ENCODE measurements at regions not wholly inside any gene's neighbourhood (a gene's known extent, or its start where the extent isn't known, plus 50 kb on each side); places are given as distances from the start of the nearest gene placed in this dataset.

- no peak overlapping the region for H3K27ac ChIP-seq (ENCODE audit: extremely low read length, insufficient read depth, low read length)
- ChIA-PET CTCF (ENCODE audit: low intra/inter-chr PET ratio, low total read pairs) (no interaction called here), POLR2A (no interaction called here)
- H3K4me1 ChIP-seq (ENCODE audit: insufficient read depth, low read length): no peaks in the 10 kb centered on the region
- H3K36me3 ChIP-seq (replicated peaks in 1 of 2; ENCODE audit: control insufficient read depth in 1 of 2, insufficient read depth in 2 of 2, low read length in 2 of 2): no peaks in the 10 kb centered on the region
- no peaks in the 10 kb centered on the region for H4K20me1 ChIP-seq (ENCODE audit: insufficient read depth, low read length)
- H3K9ac ChIP-seq (ENCODE audit: insufficient read depth, low read depth, low read length): no peak overlapping the region
- TF ChIP-seq, protein P1, sequence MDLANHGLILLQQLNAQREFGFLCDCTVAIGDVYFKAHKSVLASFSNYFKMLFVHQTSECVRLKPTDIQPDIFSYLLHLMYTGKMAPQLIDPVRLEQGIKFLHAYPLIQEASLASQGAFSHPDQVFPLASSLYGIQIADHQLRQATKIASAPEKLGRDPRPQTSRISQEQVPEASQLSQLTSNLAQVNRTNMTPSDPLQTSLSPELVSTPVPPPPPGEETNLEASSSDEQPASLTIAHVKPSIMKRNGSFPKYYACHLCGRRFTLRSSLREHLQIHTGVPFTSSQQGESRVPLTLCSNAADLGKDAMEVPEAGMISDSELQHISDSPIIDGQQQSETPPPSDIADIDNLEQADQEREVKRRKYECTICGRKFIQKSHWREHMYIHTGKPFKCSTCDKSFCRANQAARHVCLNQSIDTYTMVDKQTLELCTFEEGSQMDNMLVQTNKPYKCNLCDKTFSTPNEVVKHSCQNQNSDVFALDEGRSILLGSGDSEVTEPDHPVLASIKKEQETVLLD (CRISPR knock-in tag; IDR thresholded peaks at IDR 0.05; ENCODE audit: low read depth): no peak
- TF ChIP-seq SP2 (CRISPR knock-in tag; IDR thresholded peaks at IDR 0.05) (no peak), TSC22D2 (CRISPR knock-in tag; IDR thresholded peaks at IDR 0.05; ENCODE audit: borderline replicate concordance) (no peak)
- H3K4me2 ChIP-seq (ENCODE audit: low read depth, low read length): no peak overlapping the region
- H3K9me3 ChIP-seq (ENCODE audit: low read length): no peaks in the 10 kb centered on the region
- WGBS (ENCODE audit: low lambda C conversion rate): 0% methylated on average over 2 of the region's 2 CpGs
- H3K79me2 ChIP-seq (ENCODE audit: insufficient read depth, low read length): no peaks in the 10 kb centered on the region
- H3K4me3 ChIP-seq (replicated peaks in 1 of 3; ENCODE audit: insufficient read depth in 1 of 3, low read depth in 2 of 3, low read length in 3 of 3): no peak overlapping the region
- FAIRE-seq (no peak), DNase-seq (ENCODE audit: low spot score) (no peak), ATAC-seq (no peak)
- in situ Hi-C loops (cut with HindIII; ENCODE audit: extremely low pct_ligation_motif_present, low pct_unique_long_range_greater_than_20kb) (no loop called here), intact Hi-C loops (cut with micrococcal nuclease; ENCODE audit: unreplicated experiment) (no loop called here)
- peaks cover 0 to 25% of the 10 kb centered on the region in 2 experiments; a peak in 4 of 5 replicates for H3K27me3 ChIP-seq (ENCODE audit: control insufficient read depth in 1 of 2, insufficient read depth in 2 of 2, low read length in 2 of 2)
- H2AFZ ChIP-seq (ENCODE audit: low read length): no peak overlapping the region
- BruUV-seq (replicated peaks): no TSS peak
These were observed 95.2 kb downstream of the RCN1 start for GRCh38 chr11:32186118-32186517.

DNA sequence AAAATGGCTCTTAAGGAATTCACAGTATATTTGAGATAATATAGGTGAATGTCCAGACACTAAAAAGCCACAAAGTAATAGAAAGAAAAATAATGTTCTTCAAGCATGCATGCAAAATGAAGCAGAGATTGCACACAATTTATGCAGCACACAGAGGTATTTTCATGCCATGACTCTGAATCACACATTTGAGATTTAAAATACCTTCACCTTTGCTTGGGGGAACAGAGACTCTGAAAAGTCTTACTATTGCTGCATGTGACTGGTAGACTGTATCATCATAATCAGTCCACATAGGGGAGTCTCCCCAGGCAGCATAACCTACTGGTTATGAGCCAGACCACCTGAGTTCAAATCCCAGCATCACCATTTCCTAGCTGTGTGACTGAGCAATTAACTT is 96.2 kb downstream of the RCN1 start:
- H3K9ac ChIP-seq (ENCODE audit: insufficient read depth, low read depth, low read length): no peak overlapping the region
- intact Hi-C loops (cut with micrococcal nuclease; ENCODE audit: unreplicated experiment): no loop called here
- BruUV-seq (replicated peaks): no TSS peak
- H3K79me2 ChIP-seq (ENCODE audit: insufficient read depth, low read length): no peaks in the 10 kb centered on the region
- DNase-seq (ENCODE audit: low spot score) (no peak), FAIRE-seq (no peak), ATAC-seq (no peak)
- peaks cover 0 to 25% of the 10 kb centered on the region in 2 experiments; a peak in 4 of 5 replicates for H3K27me3 ChIP-seq (ENCODE audit: control insufficient read depth in 1 of 2, insufficient read depth in 2 of 2, low read length in 2 of 2)
- no peak overlapping the region for H2AFZ ChIP-seq (ENCODE audit: low read length)
- ChIA-PET CTCF (ENCODE audit: low intra/inter-chr PET ratio, low total read pairs) (no interaction called here), POLR2A (no interaction called here)
- H3K27ac ChIP-seq (ENCODE audit: extremely low read length, insufficient read depth, low read length): no peak overlapping the region
- H3K4me1 ChIP-seq (ENCODE audit: insufficient read depth, low read length): no peaks in the 10 kb centered on the region
- H3K36me3 ChIP-seq (replicated peaks in 1 of 2; ENCODE audit: control insufficient read depth in 1 of 2, insufficient read depth in 2 of 2, low read length in 2 of 2): no peaks in the 10 kb centered on the region
- H3K4me3 ChIP-seq (replicated peaks in 1 of 3; ENCODE audit: insufficient read depth in 1 of 3, low read depth in 2 of 3, low read length in 3 of 3): no peak overlapping the region
- H4K20me1 ChIP-seq (ENCODE audit: insufficient read depth, low read length): no peaks in the 10 kb centered on the region
- no peak overlapping the region for H3K4me2 ChIP-seq (ENCODE audit: low read depth, low read length)
- H3K9me3 ChIP-seq (ENCODE audit: low read length): no peaks in the 10 kb centered on the region
- in situ Hi-C loops (cut with HindIII; ENCODE audit: extremely low pct_ligation_motif_present, low pct_unique_long_range_greater_than_20kb): no loop called here
- TF ChIP-seq ZNF782 (CRISPR knock-in tag; IDR thresholded peaks at IDR 0.05; ENCODE audit: borderline replicate concordance) (no peak), ZNF790 (CRISPR knock-in tag; IDR thresholded peaks at IDR 0.05; ENCODE audit: borderline replicate concordance) (no peak), CCDC6 (CRISPR knock-in tag; IDR thresholded peaks at IDR 0.05) (no peak), ZNF576 (CRISPR knock-in tag; IDR thresholded peaks at IDR 0.05) (no peak), MIER3 (CRISPR knock-in tag; IDR thresholded peaks at IDR 0.05; ENCODE audit: borderline replicate concordance) (no peak), TSC22D2 (CRISPR knock-in tag; IDR thresholded peaks at IDR 0.05; ENCODE audit: borderline replicate concordance) (no peak), ZNF260 (CRISPR knock-in tag; IDR thresholded peaks at IDR 0.05; ENCODE audit: borderline replicate concordance, low read depth) (no peak)
- TF ChIP-seq, protein P2, sequence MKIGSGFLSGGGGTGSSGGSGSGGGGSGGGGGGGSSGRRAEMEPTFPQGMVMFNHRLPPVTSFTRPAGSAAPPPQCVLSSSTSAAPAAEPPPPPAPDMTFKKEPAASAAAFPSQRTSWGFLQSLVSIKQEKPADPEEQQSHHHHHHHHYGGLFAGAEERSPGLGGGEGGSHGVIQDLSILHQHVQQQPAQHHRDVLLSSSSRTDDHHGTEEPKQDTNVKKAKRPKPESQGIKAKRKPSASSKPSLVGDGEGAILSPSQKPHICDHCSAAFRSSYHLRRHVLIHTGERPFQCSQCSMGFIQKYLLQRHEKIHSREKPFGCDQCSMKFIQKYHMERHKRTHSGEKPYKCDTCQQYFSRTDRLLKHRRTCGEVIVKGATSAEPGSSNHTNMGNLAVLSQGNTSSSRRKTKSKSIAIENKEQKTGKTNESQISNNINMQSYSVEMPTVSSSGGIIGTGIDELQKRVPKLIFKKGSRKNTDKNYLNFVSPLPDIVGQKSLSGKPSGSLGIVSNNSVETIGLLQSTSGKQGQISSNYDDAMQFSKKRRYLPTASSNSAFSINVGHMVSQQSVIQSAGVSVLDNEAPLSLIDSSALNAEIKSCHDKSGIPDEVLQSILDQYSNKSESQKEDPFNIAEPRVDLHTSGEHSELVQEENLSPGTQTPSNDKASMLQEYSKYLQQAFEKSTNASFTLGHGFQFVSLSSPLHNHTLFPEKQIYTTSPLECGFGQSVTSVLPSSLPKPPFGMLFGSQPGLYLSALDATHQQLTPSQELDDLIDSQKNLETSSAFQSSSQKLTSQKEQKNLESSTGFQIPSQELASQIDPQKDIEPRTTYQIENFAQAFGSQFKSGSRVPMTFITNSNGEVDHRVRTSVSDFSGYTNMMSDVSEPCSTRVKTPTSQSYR (CRISPR knock-in tag; IDR thresholded peaks at IDR 0.05; ENCODE audit: borderline replicate concordance): no peak
- TF ChIP-seq, protein P3, sequence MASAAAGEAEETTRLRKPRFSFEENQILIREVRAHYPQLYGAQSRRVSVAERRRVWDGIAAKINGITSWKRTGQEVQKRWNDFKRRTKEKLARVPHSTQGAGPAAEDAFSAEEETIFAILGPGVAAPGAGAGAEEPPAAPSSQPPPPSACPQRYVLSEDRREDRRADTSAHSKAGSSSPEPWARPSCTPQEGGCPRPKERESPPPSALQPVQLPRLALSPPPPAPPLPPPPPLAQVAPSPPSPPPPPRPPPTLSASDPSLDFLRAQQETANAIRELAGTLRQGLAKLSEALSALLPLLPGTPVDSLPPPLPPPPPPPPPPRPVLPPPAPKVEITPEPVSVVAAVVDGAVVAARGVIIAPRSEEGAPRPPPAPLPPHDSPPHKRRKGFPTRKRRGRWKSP (CRISPR knock-in tag; IDR thresholded peaks at IDR 0.05): no peak
- TF ChIP-seq, protein P4, sequence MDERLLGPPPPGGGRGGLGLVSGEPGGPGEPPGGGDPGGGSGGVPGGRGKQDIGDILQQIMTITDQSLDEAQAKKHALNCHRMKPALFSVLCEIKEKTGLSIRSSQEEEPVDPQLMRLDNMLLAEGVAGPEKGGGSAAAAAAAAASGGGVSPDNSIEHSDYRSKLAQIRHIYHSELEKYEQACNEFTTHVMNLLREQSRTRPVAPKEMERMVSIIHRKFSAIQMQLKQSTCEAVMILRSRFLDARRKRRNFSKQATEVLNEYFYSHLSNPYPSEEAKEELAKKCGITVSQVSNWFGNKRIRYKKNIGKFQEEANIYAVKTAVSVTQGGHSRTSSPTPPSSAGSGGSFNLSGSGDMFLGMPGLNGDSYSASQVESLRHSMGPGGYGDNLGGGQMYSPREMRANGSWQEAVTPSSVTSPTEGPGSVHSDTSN (CRISPR knock-in tag; IDR thresholded peaks at IDR 0.05): no peak
